ENCODE measurements at regions not wholly inside any gene's neighbourhood (a gene's known extent, or its start where the extent isn't known, plus 50 kb on each side); places are given as distances from the start of the nearest gene placed in this dataset.

- TF ChIP-seq Cebpa-rat (IDR thresholded peaks at IDR 0.05) = no peak
- Histone ChIP-seq H3K4me3 (peak overlapping the region; percentile 67 to 80 (median 71)), H3K27ac (no peak overlapping the region), H3K4me1 (peaks cover 3 to 10% (median 7%) of the 10 kb centered on the region in 10 experiments; a peak in 10 of 20 replicates), H3K9ac (no peak overlapping the region), H3K36me3 (no peaks in the 10 kb centered on the region), H3K4me2 (peak overlapping the region; percentile 85 to 99 (median 96)), H3K9me3 (replicated peaks in 1 of 11) (peaks cover 13 to 29% (median 20%) of the 10 kb centered on the region in 11 experiments), H3K27me3 (peaks cover 99 to 100% (median 100%) of the 10 kb centered on the region in 11 experiments), H4K20me1 (peaks cover 0 to 41% (median 8%) of the 10 kb centered on the region in 11 experiments; a peak in 8 of 22 replicates)
These were observed 102.0 kb upstream of the HSD17B12 start for GRCh38 chr11:43578346-43579170.

- Histone ChIP-seq H3K4me1 (peaks cover 3 to 10% (median 7%) of the 10 kb centered on the region in 10 experiments; a peak in 10 of 20 replicates), H3K36me3 (no peaks in the 10 kb centered on the region), H3K27me3 (peaks cover 99 to 100% (median 100%) of the 10 kb centered on the region in 11 experiments), H3K4me3 (peak overlapping the region; percentile 67 to 80 (median 71)), H4K20me1 (peaks cover 0 to 40% (median 6%) of the 10 kb centered on the region in 11 experiments; a peak in 8 of 22 replicates), H3K9ac (peak overlapping the region in 10 of 11 experiments; percentile 26 to 67 (median 48); a peak in 17 of 22 replicates), H3K9me3 (replicated peaks in 1 of 11) (peaks cover 13 to 29% (median 20%) of the 10 kb centered on the region in 11 experiments), H3K27ac (no peak overlapping the region), H3K4me2 (peak overlapping the region; percentile 85 to 99 (median 96))
- no peak for TF ChIP-seq Cebpa-rat (IDR thresholded peaks at IDR 0.05)
These were observed 101.2 kb upstream of the HSD17B12 start for GRCh38 chr11:43579171-43579918.

- peak overlapping the region in 3 of 11 experiments; percentile 29 to 67 (median 46); a peak in 2 of 22 replicates for H3K9ac ChIP-seq
- peaks cover 13 to 29% (median 20%) of the 10 kb centered on the region in 11 experiments for H3K9me3 ChIP-seq (replicated peaks in 1 of 11)
- H3K27ac ChIP-seq = no peak overlapping the region
- H3K4me3 ChIP-seq = peak overlapping the region; percentile 67 to 80 (median 71)
- H3K4me1 ChIP-seq = peaks cover 3 to 10% (median 7%) of the 10 kb centered on the region in 10 experiments; a peak in 10 of 20 replicates
- TF ChIP-seq Cebpa-rat (IDR thresholded peaks at IDR 0.05) = no peak
- H3K36me3 ChIP-seq = no peaks in the 10 kb centered on the region
- peak overlapping the region; percentile 85 to 99 (median 96) for H3K4me2 ChIP-seq
- peaks cover 94 to 100% (median 96%) of the 10 kb centered on the region in 11 experiments for H3K27me3 ChIP-seq
- H4K20me1 ChIP-seq = peaks cover 0 to 35% (median 6%) of the 10 kb centered on the region in 11 experiments; a peak in 8 of 22 replicates
These were observed 100.6 kb upstream of the HSD17B12 start for GRCh38 chr11:43579919-43580276.

GRCh38 chr11:43580735-43581369 is 99.7 kb upstream of the HSD17B12 start:
- Histone ChIP-seq H3K27ac (no peak overlapping the region), H3K4me2 (no peak overlapping the region), H4K20me1 (peaks cover 0 to 25% (median 6%) of the 10 kb centered on the region in 11 experiments; a peak in 7 of 22 replicates), H3K27me3 (peaks cover 85 to 91% (median 87%) of the 10 kb centered on the region in 11 experiments), H3K9me3 (replicated peaks in 1 of 11) (peaks cover 13 to 29% (median 20%) of the 10 kb centered on the region in 11 experiments), H3K9ac (no peak overlapping the region), H3K36me3 (no peaks in the 10 kb centered on the region), H3K4me3 (peak overlapping the region in 3 of 10 experiments; percentile 11 to 32 (median 23); a peak in 1 of 20 replicates), H3K4me1 (peaks cover 0 to 10% (median 7%) of the 10 kb centered on the region in 10 experiments; a peak in 10 of 20 replicates)
- no peak for TF ChIP-seq Cebpa-rat (IDR thresholded peaks at IDR 0.05)

GRCh38 chr11:43581370-43582023 is 99.0 kb upstream of the HSD17B12 start:
- Histone ChIP-seq H3K4me1 (peaks cover 0 to 10% (median 7%) of the 10 kb centered on the region in 10 experiments; a peak in 10 of 20 replicates), H4K20me1 (peaks cover 0 to 20% (median 6%) of the 10 kb centered on the region in 11 experiments; a peak in 7 of 22 replicates), H3K9me3 (replicated peaks in 1 of 11) (peaks cover 13 to 29% (median 20%) of the 10 kb centered on the region in 11 experiments), H3K9ac (no peak overlapping the region), H3K36me3 (no peaks in the 10 kb centered on the region), H3K27ac (no peak overlapping the region), H3K27me3 (peaks cover 78 to 84% (median 80%) of the 10 kb centered on the region in 11 experiments), H3K4me3 (0 out of 20 replicates have a peak overlapping the region, but pooled peaks of 1 of the 10 experiments have one; percentile 23), H3K4me2 (no peak overlapping the region)
- no peak for TF ChIP-seq Cebpa-rat (IDR thresholded peaks at IDR 0.05)

- Histone ChIP-seq H3K4me3 (no peak overlapping the region), H4K20me1 (peaks cover 0 to 17% (median 6%) of the 10 kb centered on the region in 11 experiments; a peak in 7 of 22 replicates), H3K27ac (no peak overlapping the region), H3K36me3 (no peaks in the 10 kb centered on the region), H3K27me3 (peaks cover 71 to 77% (median 73%) of the 10 kb centered on the region in 11 experiments), H3K9ac (no peak overlapping the region), H3K9me3 (replicated peaks in 1 of 11) (peaks cover 13 to 24% (median 20%) of the 10 kb centered on the region in 11 experiments), H3K4me2 (no peak overlapping the region), H3K4me1 (peaks cover 0 to 10% (median 6%) of the 10 kb centered on the region in 10 experiments; a peak in 10 of 20 replicates)
- no peak for TF ChIP-seq Cebpa-rat (IDR thresholded peaks at IDR 0.05)
These were observed 98.3 kb upstream of the HSD17B12 start for GRCh38 chr11:43582024-43582862.

GRCh38 chr11:43582863-43583462 is 97.6 kb upstream of the HSD17B12 start:
- Histone ChIP-seq H3K36me3 (no peaks in the 10 kb centered on the region), H3K9ac (no peak overlapping the region), H3K9me3 (replicated peaks in 1 of 11) (peaks cover 13 to 21% (median 20%) of the 10 kb centered on the region in 11 experiments), H3K4me3 (no peak overlapping the region), H3K4me2 (no peak overlapping the region), H4K20me1 (peaks cover 0 to 9% (median under 1%) of the 10 kb centered on the region in 11 experiments; a peak in 6 of 22 replicates), H3K27ac (no peak overlapping the region), H3K27me3 (peaks cover 64 to 70% (median 66%) of the 10 kb centered on the region in 11 experiments), H3K4me1 (peaks cover 0 to 10% (median 6%) of the 10 kb centered on the region in 10 experiments; a peak in 10 of 20 replicates)
- no peak for TF ChIP-seq Cebpa-rat (IDR thresholded peaks at IDR 0.05)
